CD4-positive, alpha-beta T cell (primary cell): ENCODE measurements at regions not wholly inside any gene's neighbourhood (a gene's known extent, or its start where the extent isn't known, plus 50 kb on each side); places are given as distances from the start of the nearest gene placed in this dataset.

Experiments used
- ATAC-seq: fragments of 200-7000 bp; cut with Tn5 transposase; one replicate; pipeline ENCODE4 v1.10.0; 2022; ENCODE audit warnings: mild to moderate bottlenecking; ENCODE audit not compliant: poor library complexity
- CTCF ChIA-PET: fragments of 350-600 bp; sonication (Branson Sonifier 250); formaldehyde crosslinking; loops from one replicate; lab custom pipeline; 2021; ENCODE audit warnings: antibody characterized with exemption, inconsistent platforms; lab: Charles Lee
- POLR2A ChIA-PET: fragments of 350-600 bp; sonication (Branson Sonifier 250); formaldehyde crosslinking; loops from one replicate; lab custom pipeline; 2021; ENCODE audit warnings: antibody characterized with exemption, inconsistent platforms; lab: Charles Lee
- DNase-seq, 14 experiments: peaks; one replicate each; pipeline ENCODE4 v3.0.0-alpha.2; 2013 to 2020; ENCODE audit warnings: mixed read lengths in 2 of 14
- H3K27ac ChIP-seq, 2 donors: one replicate each; pipeline versions ENCODE4 v1.5.1 to v1.7.0; 2013; ENCODE audit warnings: low read length in 2 of 2, low read depth in 1 of 2, mild to moderate bottlenecking in 1 of 2
- H3K27me3 ChIP-seq, 2 experiments: 1 replicate in 1 of 2; 2 replicates in 1 of 2; pipeline versions ENCODE4 v1.6.1 to v1.7.0; 2013; ENCODE audit warnings: low read length in 2 of 2, control low read depth in 1 of 2, mild to moderate bottlenecking in 1 of 2, moderate library complexity in 1 of 2; ENCODE audit not compliant: insufficient read depth in 2 of 2, control insufficient read depth in 1 of 2
- H3K36me3 ChIP-seq: one replicate; pipeline ENCODE4 v1.6.1; 2013; ENCODE audit warnings: low read length, control low read depth; ENCODE audit not compliant: insufficient read depth
- H3K4me1 ChIP-seq: one replicate; pipeline ENCODE4 v1.6.1; 2013; ENCODE audit warnings: low read length, control low read depth; ENCODE audit not compliant: insufficient read depth
- H3K4me3 ChIP-seq: one replicate; pipeline ENCODE4 v1.5.1; 2013; ENCODE audit warnings: mild to moderate bottlenecking, low read length, moderate library complexity
- H3K9me3 ChIP-seq, 2 experiments: 1 replicate in 1 of 2; 2 replicates in 1 of 2; pipeline versions ENCODE4 v1.6.1 to v1.7.0; 2013; ENCODE audit warnings: low read length in 2 of 2, mild to moderate bottlenecking in 2 of 2, control low read depth in 1 of 2, moderate library complexity in 1 of 2; ENCODE audit not compliant: control insufficient read depth in 1 of 2, insufficient read depth in 1 of 2
- H3K27ac Mint-ChIP-seq: one replicate; pipeline ENCODE4 v1.8.0; 2020; ENCODE audit warnings: mixed read lengths
- H3K27me3 Mint-ChIP-seq: one replicate; pipeline ENCODE4 v1.8.0; 2021; ENCODE audit warnings: mixed read lengths
- H3K36me3 Mint-ChIP-seq: one replicate; pipeline ENCODE4 v1.8.0; 2021; ENCODE audit warnings: low read depth, mixed read lengths
- H3K4me1 Mint-ChIP-seq: one replicate; pipeline ENCODE4 v1.8.0; 2021; ENCODE audit warnings: low read depth, mixed read lengths
- H3K4me3 Mint-ChIP-seq: one replicate; pipeline ENCODE4 v1.8.0; 2020; ENCODE audit warnings: mild to moderate bottlenecking, mixed read lengths
- H3K9me3 Mint-ChIP-seq: one replicate; pipeline ENCODE4 v1.8.0; 2020; ENCODE audit warnings: mixed read lengths
- CTCF ChIP-seq: fragments of 200-600 bp; IDR thresholded peaks from one replicate; pipeline ENCODE4 v1.8.0; 2022; ENCODE audit warnings: antibody characterized with exemption, mild to moderate bottlenecking
- intact Hi-C, 2 experiments: fragments of 100-400 bp; cut with DNase I in 1 of 2; cut with micrococcal nuclease in 1 of 2; formaldehyde crosslinking; loops; one replicate each; pipeline versions ENCODE4 v1.15.1 to v1.9.0; 2023 to 2025; cut with DNase I, micrococcal nuclease

- no peaks in the 10 kb centered on the region for H3K4me1 Mint-ChIP-seq
- Histone ChIP-seq H3K4me1 (no peaks in the 10 kb centered on the region), H3K27me3 (no peaks in the 10 kb centered on the region), H3K36me3 (no peaks in the 10 kb centered on the region), H3K4me3 (no peak overlapping the region), H3K9me3 (no peaks in the 10 kb centered on the region), H3K27ac (no peak overlapping the region)
- ChIA-PET CTCF (no interaction called here), POLR2A (no interaction called here)
- peaks cover 10% of the 10 kb centered on the region for H3K9me3 Mint-ChIP-seq
- H3K27ac Mint-ChIP-seq = no peak overlapping the region
- no peak overlapping the region for H3K4me3 Mint-ChIP-seq
- no peak for ATAC-seq
- TF ChIP-seq CTCF = no peak
- no peak for DNase-seq
- no peaks in the 10 kb centered on the region for H3K27me3 Mint-ChIP-seq
- intact Hi-C loops = no loop called here
- no peaks in the 10 kb centered on the region for H3K36me3 Mint-ChIP-seq
Measured at GRCh38 chr1:104064399-104064798, 314.7 kb downstream of the AMY1C start.

- ATAC-seq (no peak), DNase-seq (peak in 1 of 14 experiments; percentile 5)
- Histone ChIP-seq H3K9me3 (peaks cover 0 to 21% of the 10 kb centered on the region in 2 experiments), H3K27me3 (no peaks in the 10 kb centered on the region), H3K36me3 (no peaks in the 10 kb centered on the region), H3K4me1 (no peaks in the 10 kb centered on the region), H3K4me3 (no peak overlapping the region), H3K27ac (no peak overlapping the region)
- Mint-ChIP-seq H3K27me3 (no peaks in the 10 kb centered on the region), H3K9me3 (peaks cover 8% of the 10 kb centered on the region), H3K27ac (no peak overlapping the region), H3K4me3 (no peak overlapping the region), H3K36me3 (no peaks in the 10 kb centered on the region), H3K4me1 (no peaks in the 10 kb centered on the region)
- ChIA-PET POLR2A (no interaction called here), CTCF (no interaction called here)
- intact Hi-C loops = no loop called here
- TF ChIP-seq CTCF = no peak
Measured at GRCh38 chr1:104072915-104073371, 323.2 kb downstream of the AMY1C start.

- H3K27me3 ChIP-seq = no peaks in the 10 kb centered on the region
- POLR2A ChIA-PET = no interaction called here
- Mint-ChIP-seq H3K4me1 (no peaks in the 10 kb centered on the region), H3K4me3 (no peak overlapping the region), H3K27me3 (no peaks in the 10 kb centered on the region), H3K9me3 (peaks cover 7% of the 10 kb centered on the region), H3K27ac (no peak overlapping the region), H3K36me3 (no peaks in the 10 kb centered on the region)
- CTCF ChIA-PET = no interaction called here
- H3K27ac ChIP-seq = no peak overlapping the region
- peaks cover 0 to 21% of the 10 kb centered on the region in 2 experiments for H3K9me3 ChIP-seq
- H3K4me1 ChIP-seq = no peaks in the 10 kb centered on the region
- intact Hi-C loops = no loop called here
- no peak overlapping the region for H3K4me3 ChIP-seq
- no peak for ATAC-seq
- H3K36me3 ChIP-seq = no peaks in the 10 kb centered on the region
- no peak for TF ChIP-seq CTCF
- DNase-seq = no peak
Measured at GRCh38 chr1:104073463-104073902, 323.8 kb downstream of the AMY1C start.
